Left ventricle myocardium superior (tissue), 1 donor: ENCODE measurements at regions not wholly inside any gene's neighbourhood (a gene's known extent, or its start where the extent isn't known, plus 50 kb on each side); places are given as distances from the start of the nearest gene placed in this dataset.

ENCODE experiments used
- ATAC-seq: fragments of 200-7000 bp; cut with Tn5 transposase; one replicate; pipeline ENCODE4 v1.9.1; 2020; ENCODE audit warnings: mild to moderate bottlenecking, moderate library complexity
- DNase-seq: peaks from one replicate; pipeline ENCODE4 v3.0.0-alpha.2; 2020
- intact Hi-C: fragments of 100-400 bp; cut with micrococcal nuclease; formaldehyde crosslinking; loops from one replicate; pipeline ENCODE4 v1.11.0; 2022
- donor health status: DM: no; HTN: yes; CAD: no; lungs with severe emphysema.

GRCh38 chr9:86459599-86460155 lies 105.5 kb upstream of the TUT7 start:
- intact Hi-C loops: no loop called here
- ATAC-seq: no peak

GRCh38 chr9:86459191-86459590 lies 105.0 kb upstream of the TUT7 start:
- intact Hi-C loops: no loop called here
- no peak for ATAC-seq

More at GRCh38 chr9:86459599-86460155, 105.5 kb upstream of the TUT7 start:
- DNase-seq: no peak

GRCh38 chr9:86458191-86458855 lies 104.1 kb upstream of the TUT7 start:
- DNase-seq: no peak
- ATAC-seq: no peak
- intact Hi-C loops: no loop called here

More at GRCh38 chr9:86459191-86459590, 105.0 kb upstream of the TUT7 start:
- DNase-seq: no peak

- intact Hi-C loops: no loop called here
- DNase-seq (no peak), ATAC-seq (no peak)
Observed at GRCh38 chr9:86456416-86456815, 102.2 kb upstream of the TUT7 start.

- ATAC-seq (no peak), DNase-seq (no peak)
- intact Hi-C loops: no loop called here
Observed at GRCh38 chr9:86454701-86455615, 100.7 kb upstream of the TUT7 start.

- DNase-seq: no peak
- intact Hi-C loops: no loop called here
- ATAC-seq: peak; percentile 65
Observed at GRCh38 chr9:86452201-86452828, 98.1 kb upstream of the TUT7 start.

GRCh38 chr9:86449246-86449645 lies 95.0 kb upstream of the TUT7 start:
- DNase-seq (no peak), ATAC-seq (no peak)
- intact Hi-C loops: no loop called here

- ATAC-seq (no peak), DNase-seq (no peak)
- intact Hi-C loops: no loop called here
Observed at GRCh38 chr9:86445671-86446070, 91.5 kb upstream of the TUT7 start.

GRCh38 chr9:86443992-86444391 lies 89.8 kb upstream of the TUT7 start:
- intact Hi-C loops: no loop called here
- DNase-seq: no peak
- no peak for ATAC-seq

- intact Hi-C loops: loop anchor here (5.0 kb wide), 1 partner anchor 888 kb away; no protein-coding TSS in a partner anchor
- peak; percentile 65 for ATAC-seq
- peak; percentile 30 for DNase-seq
Observed at GRCh38 chr9:86434039-86434726, 80.0 kb upstream of the TUT7 start.

GRCh38 chr9:86424251-86424891 lies 70.2 kb upstream of the TUT7 start:
- intact Hi-C loops: no loop called here
- ATAC-seq: peak; percentile 41
- DNase-seq: no peak

GRCh38 chr9:86413971-86414880 lies 60.0 kb upstream of the TUT7 start:
- intact Hi-C loops: no loop called here
- DNase-seq (no peak), ATAC-seq (no peak)

GRCh38 chr9:86410281-86410680 lies 56.1 kb upstream of the TUT7 start:
- intact Hi-C loops: no loop called here
- ATAC-seq: no peak

GRCh38 chr9:86408121-86408520 lies 53.9 kb upstream of the TUT7 start:
- ATAC-seq (no peak), DNase-seq (no peak)
- intact Hi-C loops: no loop called here

More at GRCh38 chr9:86410281-86410680, 56.1 kb upstream of the TUT7 start:
- no peak for DNase-seq

- intact Hi-C loops: no loop called here
- no peak for ATAC-seq
- no peak for DNase-seq
Observed at GRCh38 chr9:86407022-86407421, 52.8 kb upstream of the TUT7 start.

GRCh38 chr9:86406366-86406765 lies 52.2 kb upstream of the TUT7 start:
- DNase-seq (no peak), ATAC-seq (peak; percentile 41)
- intact Hi-C loops: no loop called here

- no peak for DNase-seq
- ATAC-seq: peak; percentile 65
- intact Hi-C loops: no loop called here
Observed at GRCh38 chr9:86405926-86406325, 51.7 kb upstream of the TUT7 start.

- ATAC-seq: no peak
- intact Hi-C loops: no loop called here
- DNase-seq: no peak
Observed at GRCh38 chr9:86405086-86405491, 50.9 kb upstream of the TUT7 start.
